ENCODE measurements at regions not wholly inside any gene's neighbourhood (a gene's known extent, or its start where the extent isn't known, plus 50 kb on each side); places are given as distances from the start of the nearest gene placed in this dataset.

GRCh38 chr9:80867731-80868130 is 821.6 kb downstream of the TLE1 start:
- TF ChIP-seq CTCF (IDR thresholded peaks at IDR 0.05) (no peak), POLR2A (IDR thresholded peaks at IDR 0.05) (no peak)
